ENCODE measurements at regions not wholly inside any gene's neighbourhood (a gene's known extent, or its start where the extent isn't known, plus 50 kb on each side); places are given as distances from the start of the nearest gene placed in this dataset.

DNA sequence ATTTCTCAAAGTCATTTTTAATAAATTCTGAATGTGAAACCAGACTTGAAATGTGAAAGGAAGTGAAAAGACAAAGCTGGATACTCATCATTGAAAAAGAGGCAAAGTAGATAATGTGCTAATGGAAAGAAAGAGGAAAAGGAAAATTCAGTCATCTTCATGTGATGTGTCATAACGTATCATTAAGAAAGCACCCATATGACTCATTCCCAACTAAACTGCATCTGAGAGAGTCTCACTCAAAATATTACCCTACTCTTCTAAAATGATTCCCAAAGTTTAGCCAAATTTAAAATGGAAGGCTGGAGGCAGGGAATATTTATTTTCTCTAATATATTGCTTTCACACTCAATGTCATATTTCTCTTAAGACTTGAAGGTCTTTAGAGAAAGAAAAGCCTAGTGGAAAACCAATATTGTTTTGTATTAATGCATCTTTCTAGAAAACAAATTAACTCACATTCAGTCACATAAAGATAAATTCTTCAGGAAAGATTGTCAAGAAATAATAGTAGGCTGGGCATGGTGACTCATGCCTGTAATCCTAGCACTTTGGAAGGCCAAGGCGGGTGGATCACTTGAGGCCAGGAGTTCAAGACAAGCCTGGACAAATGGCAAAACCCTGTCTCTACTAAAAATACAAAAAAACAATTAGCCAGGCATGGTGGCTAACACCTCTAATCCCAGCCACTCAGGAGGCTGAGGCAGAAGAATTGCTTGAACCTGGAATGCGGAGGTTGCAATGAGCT lies 129.9 kb downstream of the SLC30A10 start:
- no peak for DNase-seq

DNA sequence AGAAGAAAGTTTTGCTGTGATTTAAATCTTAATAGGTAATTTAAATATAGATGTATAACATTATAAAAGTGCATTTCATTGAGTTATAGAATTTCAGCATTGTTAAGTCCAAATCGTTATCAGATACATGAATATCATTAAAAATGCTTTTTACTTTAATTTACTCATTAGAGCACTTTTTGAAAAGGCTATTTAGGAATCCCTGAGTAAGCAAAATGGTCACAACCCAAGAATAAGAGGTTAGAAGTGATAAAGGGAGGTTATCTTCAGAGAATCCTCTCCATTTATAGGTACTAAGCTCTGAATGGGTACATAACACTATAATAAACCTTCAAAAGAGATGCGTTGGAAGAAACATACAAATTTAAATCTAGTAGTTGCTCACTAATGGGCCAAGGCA lies 130.7 kb downstream of the SLC30A10 start:
- no peak for DNase-seq

GRCh38 chr1:219797009-219797408 lies 131.3 kb downstream of the SLC30A10 start:
- no peak for DNase-seq

DNA sequence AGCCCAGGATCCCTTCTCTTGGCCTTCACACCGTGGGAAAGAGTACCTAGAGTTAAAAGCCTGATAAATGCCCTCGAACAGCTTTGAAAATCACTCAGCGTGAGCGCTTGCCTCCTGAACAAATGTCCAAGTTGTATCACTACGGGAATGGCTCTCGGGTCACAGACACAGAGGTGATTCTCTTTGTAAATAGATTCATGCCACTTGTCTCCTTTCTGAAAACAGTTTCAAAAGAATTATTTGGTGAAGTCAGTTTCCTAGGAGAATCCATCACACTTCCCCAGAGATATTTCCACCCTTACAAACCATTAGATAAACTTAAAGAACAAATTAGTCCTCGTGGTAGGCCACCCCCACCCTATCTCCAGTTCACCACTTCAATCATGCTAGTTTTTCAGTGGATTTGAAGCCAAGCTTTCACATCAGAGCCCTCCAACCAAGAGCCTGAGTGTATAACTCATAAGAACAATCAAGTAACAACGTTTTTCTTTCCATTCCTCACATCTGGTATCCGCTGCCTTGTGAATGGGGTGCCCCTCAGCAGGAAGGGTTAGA lies 132.9 kb downstream of the SLC30A10 start:
- no peak for DNase-seq

GRCh38 chr1:219794085-219794743 lies 134.1 kb downstream of the SLC30A10 start:
- DNase-seq, result no peak

DNA sequence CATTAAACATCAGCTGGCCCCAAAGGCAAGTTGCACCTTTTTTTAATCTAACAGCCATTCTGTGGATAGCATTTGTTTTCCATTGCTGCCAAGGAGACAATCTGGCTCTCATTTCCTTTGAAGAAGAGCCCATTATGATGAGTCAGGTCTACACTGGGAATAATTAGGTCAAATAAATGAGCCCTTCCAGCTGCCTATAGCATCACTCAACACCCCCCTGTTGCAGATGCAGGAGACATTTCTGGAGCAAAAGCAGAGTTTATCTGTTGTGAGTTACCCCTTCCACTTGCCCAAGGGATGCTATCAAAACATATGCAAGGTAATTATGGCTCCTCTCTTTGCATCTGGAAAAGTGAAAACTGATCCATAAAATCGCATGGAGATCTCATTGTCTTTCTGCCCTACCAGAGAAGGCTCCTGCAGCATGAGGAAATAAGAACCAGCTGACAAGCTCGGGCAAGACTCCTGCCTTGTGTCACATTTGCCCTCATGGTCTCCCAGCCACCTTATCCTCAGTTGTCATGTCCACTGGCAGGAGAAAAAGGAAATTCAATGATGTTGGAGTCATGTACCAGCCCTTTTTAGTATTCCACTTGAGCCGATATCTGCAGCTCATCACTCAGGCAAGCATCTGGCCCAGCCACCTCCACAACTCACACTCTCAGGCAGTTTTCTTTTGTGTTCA lies 135.9 kb downstream of the SLC30A10 start:
- DNase-seq, result no peak

GRCh38 chr1:219791766-219792165 lies 136.6 kb downstream of the SLC30A10 start:
- DNase-seq, result no peak

GRCh38 chr1:219790834-219791615 lies 137.3 kb downstream of the SLC30A10 start:
- no peak for DNase-seq

DNA sequence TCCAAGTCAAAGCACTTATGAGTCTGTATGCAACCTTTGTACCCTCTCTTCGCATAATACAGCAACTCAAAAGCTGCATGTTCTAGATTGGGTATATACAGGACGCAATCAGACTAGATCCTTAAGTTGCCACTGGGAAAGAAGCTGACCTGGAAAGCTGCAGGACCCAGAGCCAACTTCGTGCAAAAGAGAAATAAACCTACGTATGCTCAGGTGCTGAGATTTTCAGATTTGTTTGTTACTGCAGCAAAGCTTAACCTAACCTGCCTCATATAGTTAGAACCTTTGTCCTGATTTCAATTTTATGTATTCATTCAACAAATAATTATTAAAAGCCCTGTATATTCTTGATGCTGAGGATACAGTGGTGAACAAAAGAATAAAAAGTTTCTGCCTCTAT lies 139.7 kb downstream of the SLC30A10 start:
- DNase-seq, result no peak

GRCh38 chr1:219788091-219788490 lies 140.3 kb downstream of the SLC30A10 start:
- no peak for DNase-seq

- no peak for DNase-seq
These were observed 143.5 kb downstream of the SLC30A10 start for GRCh38 chr1:219784660-219785381.

- DNase-seq, result no peak
These were observed 144.6 kb downstream of the SLC30A10 start for GRCh38 chr1:219783605-219784235.

- no peak for DNase-seq
These were observed 145.4 kb downstream of the SLC30A10 start for GRCh38 chr1:219782929-219783328.

- no peak for DNase-seq
These were observed 146.0 kb downstream of the SLC30A10 start for GRCh38 chr1:219782311-219782710.

DNA sequence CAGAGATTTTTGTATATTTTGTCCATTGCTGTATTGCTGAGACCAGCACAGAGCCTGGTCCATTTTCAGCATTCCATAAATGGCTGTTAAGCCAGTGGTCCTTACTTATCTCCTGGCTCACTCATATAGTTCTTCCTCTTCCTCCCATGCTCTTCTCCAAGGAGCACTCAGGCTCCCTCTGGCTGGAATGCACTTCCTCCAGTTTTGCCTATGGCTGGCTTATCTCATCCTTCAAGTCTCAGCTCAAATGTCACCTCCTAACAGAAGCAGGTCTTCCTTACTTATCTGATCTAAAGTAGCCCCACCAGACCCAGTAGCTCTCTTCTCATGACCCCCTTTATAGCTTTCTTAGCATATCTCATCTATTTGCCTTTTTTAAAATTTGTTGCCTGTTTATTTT lies 146.9 kb downstream of the SLC30A10 start:
- no peak for DNase-seq

GRCh38 chr1:219778793-219779369 lies 149.5 kb downstream of the SLC30A10 start:
- no peak for DNase-seq

- no peak for DNase-seq
These were observed 150.2 kb downstream of the SLC30A10 start for GRCh38 chr1:219778110-219778509.

DNA sequence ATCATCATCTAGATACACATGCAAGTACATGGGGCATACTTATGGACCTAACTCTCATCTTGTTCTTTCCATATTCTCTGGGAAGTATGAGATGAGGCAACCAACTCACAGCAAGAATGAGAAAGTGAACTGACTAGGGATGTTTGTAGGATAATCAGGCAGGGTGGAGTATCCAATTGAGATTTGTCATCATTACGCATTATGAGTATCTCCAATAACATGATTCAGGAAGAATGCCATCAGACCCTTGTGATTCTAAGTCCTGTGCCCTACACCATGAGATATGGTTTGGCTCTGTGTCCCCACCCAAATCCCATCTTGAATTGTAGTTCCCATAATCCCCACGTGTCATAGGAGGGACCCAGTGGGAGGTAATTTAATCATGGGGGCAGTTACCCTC lies 154.0 kb downstream of the SLC30A10 start:
- DNase-seq, result no peak

DNA sequence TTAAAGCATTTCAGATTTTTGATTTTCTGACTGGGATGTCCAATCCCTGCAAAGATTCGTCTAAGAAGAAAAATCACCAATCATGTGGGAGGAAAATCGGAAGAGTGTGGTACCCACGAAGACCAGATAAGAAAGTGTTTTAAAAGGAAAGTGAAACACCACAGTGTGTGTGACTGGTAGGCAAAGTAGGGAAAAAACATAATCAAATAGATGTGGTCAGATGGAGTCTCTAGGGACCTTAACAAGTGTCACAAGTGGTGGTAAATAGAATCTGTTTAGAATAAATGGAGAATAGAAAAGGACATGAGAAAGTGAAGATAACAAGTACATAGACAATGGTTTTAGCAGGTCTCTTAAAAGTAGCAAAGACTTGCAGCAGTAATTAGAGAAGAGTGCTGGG lies 154.6 kb downstream of the SLC30A10 start:
- DNase-seq, result no peak

DNA sequence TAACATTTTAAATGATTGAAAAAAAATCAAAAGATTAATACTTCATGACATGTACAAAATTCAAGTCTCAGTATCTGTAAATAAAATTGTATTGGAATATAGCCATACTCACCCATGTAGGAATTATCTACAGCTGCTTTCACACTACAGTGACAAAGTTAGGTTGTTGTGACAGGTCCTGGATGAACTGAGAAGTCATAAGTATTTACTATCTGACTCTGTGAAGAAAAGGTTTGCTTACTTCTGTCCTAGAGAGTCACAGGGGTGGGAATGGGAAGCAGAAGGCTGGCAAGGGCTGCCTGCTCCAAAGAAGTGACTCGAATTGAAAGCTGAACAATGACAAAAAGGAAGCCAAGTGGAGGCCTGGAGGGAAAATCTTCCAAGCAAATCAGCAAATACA lies 155.2 kb downstream of the SLC30A10 start:
- no peak for DNase-seq

DNA sequence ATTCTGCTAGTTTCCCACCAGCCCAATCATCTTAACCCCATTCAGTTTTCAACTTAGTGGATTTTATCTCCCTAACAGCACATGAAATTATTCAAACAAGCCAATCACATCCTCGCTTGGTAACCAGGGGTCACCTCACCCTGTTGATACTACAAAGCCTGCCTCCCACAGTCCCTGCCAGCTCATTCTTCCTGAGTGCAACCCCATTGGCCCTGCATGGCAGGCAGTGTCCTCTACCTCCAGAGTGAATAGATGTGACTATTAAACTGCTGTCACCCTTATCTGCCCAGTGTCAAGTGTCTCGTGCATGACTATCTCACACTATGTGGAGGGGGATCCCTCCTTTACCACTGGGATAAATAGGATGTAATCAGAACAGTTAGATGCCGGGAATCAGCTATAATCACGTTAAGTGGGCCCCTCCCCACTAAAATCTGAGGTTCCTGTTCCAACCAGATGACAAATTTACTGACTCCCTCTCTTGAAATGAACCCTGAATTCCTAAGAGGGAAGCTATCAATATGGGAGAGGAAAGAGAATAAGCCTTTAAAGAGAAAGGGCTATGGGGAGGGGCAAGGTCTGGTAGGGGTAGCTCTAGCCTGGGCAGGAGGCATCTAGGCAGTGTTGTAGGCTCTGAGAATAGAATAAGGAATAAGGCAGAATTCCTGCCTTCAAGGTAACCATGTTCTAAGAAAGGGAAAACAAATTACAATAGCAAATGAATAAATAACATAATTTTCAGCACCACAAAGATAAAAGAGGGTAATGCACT lies 155.9 kb downstream of the SLC30A10 start:
- DNase-seq, result no peak
